NCI-H187 (cell line): ENCODE measurements at regions not wholly inside any gene's neighbourhood (a gene's known extent, or its start where the extent isn't known, plus 50 kb on each side); places are given as distances from the start of the nearest gene placed in this dataset.
"Not testable (repeated sequence)": the region's sequence is repeated elsewhere in the genome, so short reads cannot be mapped to it uniquely, and the experiment has no call there.

ENCODE experiments used
- DNase-seq, 2 experiments: peaks; one replicate each; lab custom pipeline; 2025; lab: John Stamatoyannopoulos, UW

DNA sequence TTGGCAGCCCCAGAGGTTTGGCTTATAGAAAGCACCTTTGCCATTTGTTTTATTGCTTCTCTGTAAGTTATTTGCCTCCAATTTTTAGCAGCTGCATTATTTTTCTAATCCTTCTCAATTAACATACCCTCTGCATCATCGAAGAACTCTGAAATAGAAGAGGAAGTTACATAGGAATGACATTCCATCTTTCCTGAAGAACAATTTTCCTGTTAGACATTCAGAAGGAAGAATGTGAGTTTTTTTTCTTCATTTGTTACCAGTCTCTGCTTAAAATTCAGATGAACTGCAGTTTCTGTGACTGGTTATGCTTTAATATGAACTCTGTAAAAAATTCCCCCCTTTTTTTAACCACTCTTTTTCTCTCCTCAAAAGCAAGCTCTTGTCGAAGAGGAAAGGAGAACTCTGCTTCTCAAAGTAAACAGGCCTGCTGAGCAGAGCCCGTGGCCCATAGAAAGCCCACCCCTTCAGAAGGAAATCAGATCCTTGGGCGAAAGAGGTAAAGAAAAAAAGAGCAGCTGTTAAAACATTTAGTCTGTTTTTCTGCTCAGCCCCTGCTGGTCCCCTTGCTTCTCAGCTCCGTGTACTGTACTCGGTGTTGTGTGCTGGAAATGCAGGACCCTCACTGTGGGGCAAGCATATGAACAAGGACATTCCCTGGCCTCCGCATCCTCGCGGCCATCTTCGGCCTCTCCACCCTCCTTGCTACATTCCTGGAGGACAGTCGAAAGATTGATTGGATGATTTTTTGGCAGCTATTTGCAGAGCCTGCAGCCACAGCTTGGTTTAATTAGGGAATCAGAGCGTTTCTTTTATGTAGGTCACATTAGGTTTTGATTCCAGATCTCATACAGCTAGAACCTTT is 164.4 kb upstream of the LRIG3 start:
- no peak for DNase-seq

DNA sequence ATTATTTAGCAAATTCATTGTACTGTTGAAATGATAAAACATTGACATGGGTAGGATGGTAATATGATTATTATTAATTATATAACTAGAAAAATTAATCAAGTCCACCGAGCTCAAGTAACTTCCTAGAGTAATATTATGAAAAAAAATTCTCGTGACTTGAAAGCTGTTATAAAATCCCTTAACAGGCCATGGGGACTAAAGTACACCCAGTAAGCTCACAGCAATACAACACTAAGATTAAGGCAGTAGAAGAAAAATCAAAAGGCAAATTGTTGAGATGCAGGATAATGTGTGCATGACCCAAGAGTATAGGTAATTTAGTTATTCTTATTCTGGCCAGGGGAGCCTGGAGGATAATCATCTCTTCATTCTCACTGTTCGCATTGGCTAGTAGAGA is 162.6 kb upstream of the LRIG3 start:
- DNase-seq = no peak

DNA sequence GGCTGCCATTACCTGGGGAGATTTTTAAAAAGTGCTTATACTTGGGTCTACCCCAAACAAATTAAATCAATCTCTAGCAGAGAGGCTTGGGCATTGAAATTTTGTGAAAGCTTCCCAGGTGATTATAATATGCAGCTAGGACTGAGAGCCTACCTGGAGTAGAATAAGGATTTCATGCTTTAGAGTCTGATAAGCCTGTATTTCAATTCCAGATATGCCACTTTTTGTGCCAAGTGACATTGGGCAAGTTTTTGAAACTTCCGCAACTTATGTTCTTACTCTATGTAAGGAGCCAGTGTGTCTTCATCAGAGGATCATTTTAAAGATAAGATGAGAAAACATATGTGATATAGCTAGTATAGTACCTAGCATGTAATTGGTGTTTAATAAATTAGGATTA is 159.8 kb upstream of the LRIG3 start:
- DNase-seq = no peak

DNA sequence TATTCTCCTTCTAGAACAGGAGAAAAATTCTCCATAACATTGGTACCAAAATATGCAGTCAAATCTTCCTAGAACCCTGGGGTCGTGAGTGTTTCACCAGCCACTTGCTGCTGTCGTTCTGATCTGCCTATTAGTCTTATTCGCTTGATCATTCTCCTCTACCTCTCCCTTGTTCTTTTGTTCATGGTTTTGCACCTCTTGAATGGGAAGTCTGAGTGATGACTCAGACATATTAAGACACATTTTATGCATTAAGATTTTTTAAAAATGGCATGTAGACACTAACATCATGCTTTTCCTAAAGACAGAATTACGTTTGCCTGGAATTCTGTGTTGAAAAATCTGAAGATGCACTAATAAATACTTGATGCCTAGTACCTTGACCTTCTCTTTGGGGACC is 159.2 kb upstream of the LRIG3 start:
- DNase-seq = no peak

DNA sequence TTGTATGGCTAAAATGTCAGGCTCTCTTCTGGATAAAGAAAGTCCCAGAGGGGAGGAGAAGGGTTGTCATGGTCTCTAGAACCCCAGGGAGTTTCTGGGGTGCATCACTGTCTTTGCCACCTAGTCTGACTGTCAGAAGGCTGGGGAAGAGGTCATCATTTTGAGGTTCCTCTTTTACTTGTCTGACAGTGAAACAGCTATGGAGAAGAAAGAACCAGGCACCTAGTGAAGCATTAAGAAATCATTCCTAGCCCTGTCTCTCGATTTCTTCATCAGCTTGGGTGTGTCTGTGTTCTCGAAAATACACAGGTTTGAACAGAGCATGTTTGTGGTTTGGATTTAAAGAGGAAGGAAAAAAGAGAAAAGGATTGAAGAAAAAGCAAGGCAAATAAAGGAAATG is 158.7 kb upstream of the LRIG3 start:
- DNase-seq = no peak

DNA sequence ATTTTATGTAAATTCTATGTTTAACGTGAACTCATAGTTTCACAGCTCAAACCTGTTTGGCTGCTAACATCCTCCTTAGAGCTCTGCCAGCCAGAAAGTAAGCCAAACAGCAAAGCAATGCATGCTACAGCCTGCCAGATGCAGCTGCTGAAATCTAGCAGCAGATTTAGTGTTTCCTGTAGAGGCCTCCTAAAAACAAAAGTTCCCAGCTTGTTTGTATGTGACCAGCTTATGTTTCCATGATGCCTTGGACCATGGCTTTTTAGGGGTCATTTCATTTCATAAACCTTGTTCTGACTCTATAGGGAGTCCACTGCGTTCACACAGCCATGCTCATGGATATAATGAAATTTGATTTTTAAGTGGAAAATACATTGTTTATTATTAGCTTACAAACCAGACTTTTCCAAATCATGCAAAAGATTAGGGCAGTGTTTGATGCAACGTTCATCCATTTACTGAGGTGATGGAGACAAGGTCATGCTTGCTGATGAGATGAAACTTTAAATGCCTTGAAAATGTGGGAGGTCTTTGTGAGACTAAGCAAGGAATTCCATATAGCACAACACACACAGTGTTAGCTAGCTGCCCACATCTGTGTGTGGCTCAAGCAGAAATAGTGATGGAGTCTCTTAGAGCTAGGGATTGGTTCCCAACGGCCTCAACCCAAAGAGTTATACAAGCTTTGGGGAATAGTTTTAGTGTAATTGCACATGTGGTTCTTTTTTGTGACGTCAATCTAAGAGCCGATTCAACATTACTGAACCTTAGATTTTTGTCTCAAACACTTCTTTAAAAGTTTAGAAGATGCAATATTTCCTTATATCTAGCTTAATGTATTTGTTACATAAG is 157.5 kb upstream of the LRIG3 start:
- no peak for DNase-seq

DNA sequence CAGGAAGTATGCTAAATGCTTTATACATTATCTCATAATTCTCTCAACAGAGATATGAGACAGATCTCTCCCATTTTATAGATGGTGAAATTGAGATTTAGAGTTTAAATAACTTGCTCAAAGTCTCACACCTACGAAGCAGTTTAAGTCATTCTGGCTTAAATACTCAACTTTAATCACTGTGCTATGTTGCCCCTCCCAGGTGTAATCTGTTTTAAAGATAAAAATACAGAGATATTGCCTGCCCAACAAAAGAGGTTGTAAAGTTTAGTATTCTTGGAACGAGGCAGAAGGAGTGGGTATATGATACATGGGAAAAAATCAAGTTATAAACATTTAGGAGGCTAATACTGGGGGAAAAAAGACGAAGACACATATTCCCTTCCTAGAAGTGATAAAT is 156.8 kb upstream of the LRIG3 start:
- DNase-seq = no peak

DNA sequence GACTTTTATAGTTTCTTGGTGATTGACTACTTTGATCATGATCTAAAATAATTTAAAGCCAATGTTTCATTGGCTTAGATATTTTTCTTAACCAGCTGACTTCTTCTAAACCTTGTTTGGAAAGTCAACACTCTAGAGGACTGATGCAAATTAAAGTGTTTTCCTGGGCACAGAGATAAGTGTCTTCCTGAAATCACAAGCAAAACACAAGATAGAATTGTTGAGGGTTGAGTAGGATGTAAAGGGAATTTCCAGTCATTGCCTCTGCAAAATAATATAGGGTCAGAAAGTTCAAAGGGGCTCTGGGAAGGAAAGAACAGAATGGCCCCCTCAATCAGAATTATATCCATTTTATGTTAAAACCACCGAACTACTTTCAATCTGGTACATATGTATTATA is 156.3 kb upstream of the LRIG3 start:
- no peak for DNase-seq

DNA sequence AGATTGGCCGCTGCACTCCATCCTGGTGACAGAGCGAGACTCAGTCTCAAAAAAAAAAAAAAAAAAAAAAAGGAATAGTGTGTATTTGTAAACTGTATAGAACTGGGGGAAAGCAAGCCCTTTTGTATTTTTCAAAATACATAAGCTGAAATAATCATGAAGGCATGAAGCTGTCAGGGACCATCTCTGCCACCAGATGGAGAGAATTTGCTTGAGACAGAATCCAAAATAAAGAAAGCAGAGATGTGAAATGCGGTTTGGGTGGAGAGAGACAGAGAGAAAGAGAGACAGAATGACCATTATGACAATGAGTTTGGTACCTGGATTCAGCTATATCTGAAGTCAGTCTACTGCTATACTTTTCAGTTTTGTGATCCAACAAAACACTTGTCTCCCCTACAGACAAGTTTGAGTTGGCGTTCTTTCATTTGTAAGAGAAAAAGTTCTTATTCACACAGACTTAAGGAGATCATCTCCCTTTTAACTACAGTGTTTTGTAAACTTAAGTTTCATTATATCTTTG is 155.7 kb upstream of the LRIG3 start:
- no peak for DNase-seq

DNA sequence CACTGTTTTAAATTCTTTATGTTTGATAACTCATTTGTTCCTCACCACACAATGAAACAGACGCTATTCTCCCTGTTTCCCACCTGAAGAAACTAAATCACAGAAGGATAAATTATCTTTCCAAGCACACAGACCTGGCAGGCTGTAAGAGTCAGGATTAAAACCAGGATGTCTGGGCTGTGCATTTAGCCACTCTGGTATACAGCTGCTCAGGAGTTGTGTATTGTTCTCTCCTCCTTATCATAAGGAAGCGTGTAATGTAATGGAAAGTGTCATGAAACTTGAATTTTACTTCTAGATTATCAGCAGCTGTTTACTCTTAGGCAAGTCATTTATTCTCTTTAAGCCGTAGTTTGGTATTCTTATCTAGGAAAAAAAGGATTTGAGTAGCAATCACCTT is 154.8 kb upstream of the LRIG3 start:
- DNase-seq = no peak

DNA sequence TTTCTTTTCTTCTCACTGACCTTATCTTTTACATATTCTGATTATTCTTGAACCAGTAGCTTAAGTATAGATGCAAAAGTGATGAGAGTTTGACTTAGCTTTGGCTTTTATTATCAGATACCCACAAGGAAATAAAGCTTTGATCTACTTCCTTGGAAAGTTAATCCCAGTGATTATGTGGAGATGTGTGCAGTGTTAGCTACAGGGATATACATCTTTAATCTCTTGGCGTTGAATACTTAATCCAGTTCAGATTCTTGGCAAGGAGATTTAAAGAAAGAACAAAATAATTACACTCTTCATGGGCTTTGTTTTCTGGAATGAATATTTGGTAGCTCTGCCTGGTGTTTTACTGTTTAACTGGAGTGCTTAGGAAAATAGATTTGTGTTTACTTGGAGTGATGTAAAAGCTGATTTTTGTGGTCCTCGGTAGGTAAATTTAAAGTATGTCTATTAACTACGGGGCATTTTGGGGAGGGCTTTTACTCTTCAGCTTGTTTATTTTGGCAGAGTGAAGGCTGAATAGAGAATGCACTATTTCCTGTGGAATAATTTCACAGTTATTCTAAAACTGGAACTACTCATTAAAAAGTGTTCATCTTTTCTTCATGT is 150.1 kb upstream of the LRIG3 start:
- DNase-seq = no peak

DNA sequence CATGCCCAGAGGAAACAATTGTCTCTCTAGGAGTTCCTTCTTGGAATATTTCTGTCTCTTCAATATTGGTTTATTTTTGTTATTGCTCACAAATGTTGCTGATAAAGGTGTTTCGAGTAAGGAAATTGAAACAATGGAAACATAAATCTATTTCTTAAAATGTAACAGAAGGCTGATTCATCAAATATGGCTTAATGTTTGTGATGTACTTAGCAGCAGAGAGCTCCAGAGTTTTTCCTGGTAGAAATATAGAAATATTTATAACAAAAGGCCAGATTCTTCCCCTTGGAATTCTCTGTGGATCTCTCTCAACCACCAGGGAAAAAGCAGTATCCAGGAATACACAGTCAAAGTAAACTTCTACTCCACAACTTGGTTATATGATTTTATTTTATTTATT is 149.2 kb upstream of the LRIG3 start:
- DNase-seq = no peak

DNA sequence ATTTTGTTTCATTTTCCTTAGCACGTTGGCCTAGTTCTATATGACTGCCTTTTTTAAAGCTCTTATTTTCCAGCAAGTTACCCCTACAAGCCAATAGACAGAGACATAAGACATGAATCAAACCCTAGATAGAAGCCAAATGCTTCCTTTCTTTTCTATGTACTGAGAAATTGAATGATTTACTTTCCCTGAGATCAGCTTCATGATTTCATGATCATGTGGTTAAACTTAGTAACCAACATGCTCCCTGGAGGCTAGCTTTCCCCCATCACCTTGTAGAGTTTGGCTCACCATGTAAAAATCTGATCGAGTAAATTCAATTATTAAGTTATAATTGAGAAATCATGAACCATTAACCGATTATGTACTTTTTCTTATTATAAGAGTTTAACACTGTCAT is 148.1 kb upstream of the LRIG3 start:
- DNase-seq = no peak

DNA sequence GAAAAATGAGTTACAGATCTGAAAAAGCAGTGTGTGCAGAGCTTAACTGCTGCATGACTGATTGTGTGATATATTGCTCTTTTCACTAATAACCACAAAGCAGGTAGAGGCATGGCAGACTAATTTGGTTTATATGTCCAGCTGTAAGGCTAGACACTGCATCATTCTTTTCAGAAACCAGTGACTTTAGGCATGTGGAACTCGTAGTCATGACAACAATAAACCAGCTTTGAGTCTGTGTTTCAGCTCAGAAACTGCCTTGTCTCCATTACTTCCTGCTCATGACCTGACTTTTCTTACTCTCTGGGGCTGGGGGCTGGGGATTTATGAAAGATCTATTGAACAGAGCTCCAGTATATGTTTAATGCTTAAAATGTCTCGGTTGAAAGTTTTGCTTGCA is 146.8 kb upstream of the LRIG3 start:
- DNase-seq = no peak

DNA sequence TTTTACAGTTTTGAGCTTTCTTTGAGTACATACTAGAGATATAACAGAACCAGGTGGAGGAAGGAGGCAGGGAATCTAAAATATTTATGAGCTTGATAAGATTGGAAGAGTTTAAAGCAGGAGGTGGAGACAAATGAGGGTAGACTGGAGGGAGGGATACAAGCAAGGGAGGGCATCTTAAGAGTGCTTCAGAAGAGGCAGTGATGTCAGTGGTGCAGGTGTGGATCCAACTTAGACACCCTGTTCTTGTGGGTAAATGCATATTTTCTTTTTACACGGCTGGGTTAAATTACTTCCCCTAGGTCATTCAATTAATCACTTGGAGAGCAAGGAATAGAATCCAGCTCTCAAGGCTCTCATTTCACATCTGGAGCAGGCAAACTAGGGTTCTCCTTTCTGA is 146.1 kb upstream of the LRIG3 start:
- DNase-seq = peak in 1 of 2 experiments; percentile 41

DNA sequence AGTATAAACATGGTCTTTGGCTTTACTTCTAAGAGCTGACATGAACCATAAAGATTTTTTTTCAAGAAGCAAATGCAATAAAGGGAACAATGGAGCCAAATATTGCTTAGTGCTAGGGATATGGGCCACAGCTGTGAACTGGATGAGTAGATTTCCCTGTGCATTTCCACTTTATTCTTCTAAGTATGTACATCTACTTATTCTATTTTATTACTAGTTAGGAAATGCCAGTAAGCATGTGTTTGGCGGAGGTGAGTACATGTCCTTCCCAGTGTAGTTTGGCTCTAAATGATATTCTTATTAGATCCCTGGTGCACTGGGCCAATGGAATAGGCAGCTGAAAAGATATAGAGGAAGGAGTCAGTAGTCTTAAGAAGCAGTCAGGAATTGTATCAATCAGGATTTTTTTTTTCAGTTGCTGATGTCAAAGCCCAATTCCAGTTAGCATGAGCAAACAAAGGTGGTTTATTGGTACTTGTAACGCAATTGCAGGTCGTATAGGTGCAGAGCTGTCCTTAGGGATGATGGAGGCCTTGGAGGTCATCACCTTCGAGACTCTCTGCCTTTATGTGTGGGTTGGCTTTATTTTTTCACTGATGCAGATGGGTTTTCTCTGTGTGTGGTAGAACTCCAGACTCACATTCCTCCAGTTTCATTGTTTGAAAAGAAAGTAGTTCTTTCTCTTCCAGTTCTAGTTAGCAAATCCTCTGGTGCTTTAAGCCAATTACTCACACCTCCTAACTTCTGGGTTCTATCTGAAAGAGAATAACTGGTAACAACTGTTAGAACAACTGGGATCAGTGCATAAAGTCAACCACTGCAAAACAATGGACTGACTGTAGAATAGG is 139.0 kb upstream of the LRIG3 start:
- no peak for DNase-seq

DNA sequence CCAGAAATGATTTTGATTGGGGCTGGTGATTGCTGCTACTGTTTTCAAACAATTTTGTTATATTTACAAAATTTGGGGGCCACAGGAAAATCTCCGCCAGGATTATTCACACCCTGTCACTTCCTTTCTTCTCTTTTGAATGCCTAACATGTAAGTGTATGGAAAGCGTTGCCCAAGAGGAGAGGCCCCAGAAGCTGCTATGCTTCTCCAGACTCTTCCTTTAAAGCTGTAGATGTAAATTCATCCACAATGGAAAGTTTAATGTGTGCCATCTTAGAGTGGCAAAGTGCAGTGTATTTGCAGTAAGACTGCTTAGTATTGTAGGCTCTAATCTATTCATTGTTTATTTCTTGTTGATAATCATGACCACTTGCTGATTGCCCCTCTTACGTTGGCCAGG is 136.7 kb upstream of the LRIG3 start:
- no peak for DNase-seq

DNA sequence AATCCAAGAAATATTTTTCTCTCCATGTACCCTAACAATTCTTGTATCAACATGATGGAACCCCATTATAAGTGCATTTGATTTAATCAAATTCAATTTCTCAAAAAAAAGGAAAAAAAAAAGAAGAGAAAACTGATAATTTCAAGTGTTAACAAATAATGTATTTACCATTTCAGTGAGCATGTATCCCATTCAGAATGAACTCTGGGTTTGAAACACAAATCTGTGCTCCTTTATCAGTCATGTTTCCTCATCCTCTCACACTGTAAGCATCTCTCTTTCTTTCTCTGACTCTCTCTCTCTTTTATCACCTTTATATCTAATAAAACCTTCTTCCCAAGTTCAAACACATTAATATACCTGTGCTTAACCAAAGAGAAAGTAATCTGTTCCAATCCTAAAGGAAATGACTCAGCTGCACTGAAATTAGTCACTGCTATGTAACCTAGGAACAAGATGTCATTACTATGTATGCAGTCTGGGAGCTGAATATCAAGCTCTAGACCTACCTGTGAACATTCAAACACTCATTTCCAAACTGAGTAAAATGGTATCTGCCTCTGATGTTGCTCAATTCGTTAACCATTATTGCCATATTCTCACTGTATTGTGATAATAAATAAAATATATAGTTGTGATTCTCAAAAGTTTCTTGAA is 135.0 kb upstream of the LRIG3 start:
- DNase-seq = no peak

DNA sequence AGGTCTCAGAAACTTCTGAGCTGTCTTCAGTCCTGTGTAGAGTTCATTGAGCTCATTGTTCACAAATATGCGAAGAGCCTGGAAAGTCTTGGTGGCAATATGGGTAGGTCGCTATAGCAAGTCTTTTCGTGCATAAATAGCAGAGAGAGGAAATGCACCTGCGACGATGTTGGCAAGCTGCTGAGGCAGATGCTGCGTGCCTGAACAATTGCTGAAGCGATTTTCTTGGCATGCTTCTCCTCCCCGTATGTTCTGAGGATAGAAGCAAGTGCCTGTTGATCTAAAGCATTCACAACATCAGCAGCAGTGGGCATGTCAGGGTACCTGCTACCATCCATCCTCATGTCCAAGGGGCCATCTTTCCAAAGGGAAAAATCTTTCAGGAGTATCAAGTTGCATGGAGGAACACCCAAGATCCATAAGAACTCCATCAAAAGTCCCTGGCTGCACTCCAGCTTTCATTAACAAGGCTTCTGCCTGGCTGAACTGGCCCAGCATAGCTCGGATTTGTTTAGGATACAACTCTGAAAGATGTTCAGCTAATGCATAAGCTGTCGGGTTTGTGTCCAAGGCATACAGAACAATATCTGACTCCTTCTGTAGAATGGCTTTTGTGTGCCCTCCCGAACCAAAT is 133.1 kb upstream of the LRIG3 start:
- DNase-seq = not testable (repeated sequence)

DNA sequence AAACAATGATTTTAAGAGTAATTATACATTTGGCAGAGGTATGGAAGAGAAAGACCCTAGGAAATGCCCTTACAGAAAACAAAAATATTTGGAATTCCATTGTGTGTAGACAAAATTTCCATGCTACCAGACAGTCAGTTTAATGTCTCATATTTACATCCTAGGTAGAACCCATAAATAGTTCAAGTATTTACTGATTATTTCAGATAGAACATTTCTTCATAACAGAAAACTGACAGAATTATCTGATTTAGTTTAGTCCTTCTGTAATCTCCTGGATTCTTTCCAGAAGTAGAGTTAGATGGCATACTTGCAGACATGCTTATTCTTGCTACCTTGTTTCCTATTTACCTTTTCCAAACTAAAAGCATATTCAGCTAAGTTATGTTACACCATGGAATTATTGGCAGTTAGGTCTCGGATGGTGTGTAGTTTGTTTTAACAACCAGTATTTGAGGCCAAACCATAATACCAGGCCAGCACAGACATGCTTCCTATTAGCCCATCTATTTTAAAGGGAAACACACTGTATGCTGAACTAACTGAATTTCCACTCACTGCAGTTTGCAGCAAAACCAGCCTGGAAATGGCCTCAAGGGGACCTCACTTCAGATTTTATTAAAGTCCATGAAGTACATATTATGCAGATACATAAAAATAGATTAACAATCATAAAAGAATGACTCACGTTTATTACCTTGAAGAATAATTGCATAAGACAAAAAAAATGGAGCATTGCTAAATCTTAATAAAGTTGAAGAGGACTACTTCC is 126.6 kb upstream of the LRIG3 start:
- DNase-seq = no peak
